Epithelial cell of esophagus (primary cell): ENCODE measurements at regions not wholly inside any gene's neighbourhood (a gene's known extent, or its start where the extent isn't known, plus 50 kb on each side); places are given as distances from the start of the nearest gene placed in this dataset.

Source experiments
- DNase-seq: peaks from one replicate; pipeline ENCODE4 v3.0.0; 2010; ENCODE audit warnings: low read depth
- H3K4me3 ChIP-seq: 2 replicates; pipeline ENCODE4 v1.5.1; 2011; ENCODE audit warnings: mild to moderate bottlenecking, low read length, control low read depth
- TF ChIP-seq, protein P1 (sequence below): IDR thresholded peaks from 2 replicates; pipeline ENCODE4 v1.5.1; 2011; ENCODE audit warnings: low read depth, mild to moderate bottlenecking, low read length, control low read depth, inconsistent platforms; ENCODE audit not compliant: insufficient read depth; ENCODE audit errors: missing control alignments

DNA sequence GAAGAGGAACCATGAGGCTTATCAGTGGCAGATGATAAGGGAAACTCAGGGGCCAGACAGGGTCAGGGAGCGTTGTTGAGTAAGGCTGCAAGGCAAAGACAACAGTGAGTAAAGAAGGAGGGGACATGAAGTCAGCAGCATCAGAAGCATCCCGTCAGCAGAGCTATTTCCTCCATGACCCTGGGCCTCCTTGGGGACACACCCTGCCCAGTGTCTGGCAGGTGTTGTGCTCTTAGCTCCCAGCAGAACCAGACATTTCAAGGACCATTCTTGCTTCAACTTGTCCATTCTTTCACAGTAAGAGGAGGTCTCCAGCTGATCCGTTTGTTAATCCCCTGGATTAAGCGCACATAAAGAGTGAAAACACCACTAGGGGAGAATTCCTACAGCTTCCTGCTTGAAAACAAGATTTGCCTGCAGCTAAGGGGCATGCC is 88.7 kb upstream of the MEIS1 start:
- DNase-seq: peak; percentile 46
- no peak overlapping the region for H3K4me3 ChIP-seq
- TF ChIP-seq, protein P1, sequence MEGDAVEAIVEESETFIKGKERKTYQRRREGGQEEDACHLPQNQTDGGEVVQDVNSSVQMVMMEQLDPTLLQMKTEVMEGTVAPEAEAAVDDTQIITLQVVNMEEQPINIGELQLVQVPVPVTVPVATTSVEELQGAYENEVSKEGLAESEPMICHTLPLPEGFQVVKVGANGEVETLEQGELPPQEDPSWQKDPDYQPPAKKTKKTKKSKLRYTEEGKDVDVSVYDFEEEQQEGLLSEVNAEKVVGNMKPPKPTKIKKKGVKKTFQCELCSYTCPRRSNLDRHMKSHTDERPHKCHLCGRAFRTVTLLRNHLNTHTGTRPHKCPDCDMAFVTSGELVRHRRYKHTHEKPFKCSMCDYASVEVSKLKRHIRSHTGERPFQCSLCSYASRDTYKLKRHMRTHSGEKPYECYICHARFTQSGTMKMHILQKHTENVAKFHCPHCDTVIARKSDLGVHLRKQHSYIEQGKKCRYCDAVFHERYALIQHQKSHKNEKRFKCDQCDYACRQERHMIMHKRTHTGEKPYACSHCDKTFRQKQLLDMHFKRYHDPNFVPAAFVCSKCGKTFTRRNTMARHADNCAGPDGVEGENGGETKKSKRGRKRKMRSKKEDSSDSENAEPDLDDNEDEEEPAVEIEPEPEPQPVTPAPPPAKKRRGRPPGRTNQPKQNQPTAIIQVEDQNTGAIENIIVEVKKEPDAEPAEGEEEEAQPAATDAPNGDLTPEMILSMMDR: no peak

- TF ChIP-seq, protein P1: no peak
- H3K4me3 ChIP-seq: no peak overlapping the region
- DNase-seq: peak; percentile 9
These were observed 90.8 kb upstream of the MEIS1 start for GRCh38 chr2:66344087-66344663.

- TF ChIP-seq, protein P1: no peak
- H3K4me3 ChIP-seq: no peak overlapping the region
- DNase-seq: peak; percentile 34
These were observed 91.7 kb upstream of the MEIS1 start for GRCh38 chr2:66343259-66343658.

DNA sequence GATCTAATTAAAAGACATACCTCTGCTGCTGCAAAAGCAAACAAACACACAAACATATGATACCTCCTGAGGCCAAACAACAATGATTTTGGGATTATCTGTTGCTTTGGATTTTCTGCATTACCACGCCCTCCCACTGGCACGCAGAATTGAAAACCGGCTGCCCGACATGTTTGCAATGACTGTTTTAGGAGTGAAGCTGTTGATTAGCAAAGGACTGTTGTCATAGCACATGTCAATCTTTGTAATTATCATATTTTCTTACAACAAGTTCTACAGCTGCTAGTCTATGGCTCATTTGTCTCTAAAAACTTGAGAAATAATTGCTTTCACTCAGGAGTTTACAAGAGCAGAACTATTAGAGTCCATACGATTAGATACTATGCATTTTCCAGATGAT is 94.4 kb upstream of the MEIS1 start:
- TF ChIP-seq, protein P1: no peak
- peak; percentile 5 for DNase-seq
- H3K4me3 ChIP-seq: no peak overlapping the region

GRCh38 chr2:66334237-66335029 is 100.5 kb upstream of the MEIS1 start:
- H3K4me3 ChIP-seq: no peak overlapping the region
- TF ChIP-seq, protein P1: no peak
- DNase-seq: peak; percentile 30

- DNase-seq: no peak
- H3K4me3 ChIP-seq: no peak overlapping the region
- TF ChIP-seq, protein P1: no peak
These were observed 103.7 kb upstream of the MEIS1 start for GRCh38 chr2:66331176-66331575.

DNA sequence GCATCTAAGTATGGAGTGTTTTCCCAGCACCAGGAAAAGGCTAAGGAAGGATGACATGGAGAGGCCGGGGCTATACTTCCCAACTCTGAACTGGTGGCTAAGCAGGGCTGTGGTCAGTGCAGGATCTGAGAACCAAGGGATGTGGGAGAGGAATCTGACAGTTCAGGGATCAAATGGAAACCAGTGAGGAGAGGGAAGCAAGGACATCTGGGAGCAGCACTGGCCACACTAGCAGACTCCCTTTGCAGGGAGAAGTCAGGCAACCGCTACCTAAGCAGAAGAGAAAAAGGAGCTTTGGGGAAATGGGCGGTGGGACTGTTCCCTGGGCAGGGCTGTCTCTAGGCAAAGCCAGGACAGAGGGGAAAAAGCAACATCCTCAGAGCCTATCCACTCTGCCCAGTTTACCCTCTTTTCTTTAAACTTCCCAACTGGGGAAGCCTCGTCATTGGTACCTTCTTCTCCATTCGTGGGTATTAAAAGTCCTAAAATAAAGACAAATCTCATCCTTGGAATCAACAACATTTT is 105.8 kb upstream of the MEIS1 start:
- TF ChIP-seq, protein P1: no peak
- DNase-seq: no peak
- no peak overlapping the region for H3K4me3 ChIP-seq
